GM21825 (cell line): ENCODE measurements at regions not wholly inside any gene's neighbourhood (a gene's known extent, or its start where the extent isn't known, plus 50 kb on each side); places are given as distances from the start of the nearest gene placed in this dataset.
"Not testable (repeated sequence)": the region's sequence is repeated elsewhere in the genome, so short reads cannot be mapped to it uniquely, and the experiment has no call there.

ENCODE experiments used
- ATAC-seq: cut with Tn5 transposase; IDR thresholded peaks from one replicate; pipeline ENCODE4 v1.9.1; 2021; ENCODE audit warnings: mild to moderate bottlenecking, moderate library complexity; ENCODE audit not compliant: unreplicated experiment

GRCh38 chr5:1982561-1982960 is 99.8 kb upstream of the IRX4 start:
- ATAC-seq = not testable (repeated sequence)

GRCh38 chr5:1975898-1976765 is 93.4 kb upstream of the IRX4 start:
- ATAC-seq = no peak

- no peak for ATAC-seq
Observed at GRCh38 chr5:1975406-1975715, 92.6 kb upstream of the IRX4 start.

GRCh38 chr5:1974501-1975405 is 92.0 kb upstream of the IRX4 start:
- ATAC-seq = no peak

GRCh38 chr5:1974081-1974480 is 91.4 kb upstream of the IRX4 start:
- ATAC-seq = no peak

GRCh38 chr5:1973391-1974013 is 90.8 kb upstream of the IRX4 start:
- ATAC-seq = no peak

- ATAC-seq = no peak
Observed at GRCh38 chr5:1971944-1972343, 89.2 kb upstream of the IRX4 start.

GRCh38 chr5:1967736-1968135 is 85.0 kb upstream of the IRX4 start:
- ATAC-seq = no peak

- ATAC-seq = no peak
Observed at GRCh38 chr5:1966461-1966860, 83.7 kb upstream of the IRX4 start.

- no peak for ATAC-seq
Observed at GRCh38 chr5:1965925-1966324, 83.2 kb upstream of the IRX4 start.

GRCh38 chr5:1963941-1964451 is 81.3 kb upstream of the IRX4 start:
- ATAC-seq = no peak

- no peak for ATAC-seq
Observed at GRCh38 chr5:1963358-1963757, 80.6 kb upstream of the IRX4 start.

GRCh38 chr5:1962619-1963355 is 80.1 kb upstream of the IRX4 start:
- ATAC-seq = no peak

- ATAC-seq = no peak
Observed at GRCh38 chr5:1961952-1962595, 79.3 kb upstream of the IRX4 start.

- ATAC-seq = no peak
Observed at GRCh38 chr5:1961304-1961946, 78.7 kb upstream of the IRX4 start.

- ATAC-seq = no peak
Observed at GRCh38 chr5:1960595-1961303, 78.0 kb upstream of the IRX4 start.

- ATAC-seq = no peak
Observed at GRCh38 chr5:1959725-1960581, 77.2 kb upstream of the IRX4 start.

GRCh38 chr5:1959231-1959630 is 76.5 kb upstream of the IRX4 start:
- no peak for ATAC-seq
